Neuronal stem cell (in vitro differentiated cells): ENCODE measurements at regions not wholly inside any gene's neighbourhood (a gene's known extent, or its start where the extent isn't known, plus 50 kb on each side); places are given as distances from the start of the nearest gene placed in this dataset.
A peak's percentile ranks its signal among the peaks of the same experiment; 100 is the strongest.
"Not testable (repeated sequence)": the region's sequence is repeated elsewhere in the genome, so short reads cannot be mapped to it uniquely, and the experiment has no call there.

Source experiments
- DNase-seq: peaks from one replicate; pipeline ENCODE4 v3.0.0-alpha.2; 2013; ENCODE audit warnings: low spot score
- H2AFZ ChIP-seq: one replicate; pipeline ENCODE4 v1.6.1; 2013; ENCODE audit warnings: mild to moderate bottlenecking, low read length, inconsistent platforms
- H2AK5ac ChIP-seq: 2 replicates; pipeline ENCODE4 v1.6.1; 2013; ENCODE audit warnings: low read depth, mild to moderate bottlenecking, inconsistent platforms, low read length, moderate library complexity, mixed read lengths
- H2BK120ac ChIP-seq: 2 replicates; pipeline ENCODE4 v1.6.1; 2013; ENCODE audit warnings: low read depth, mild to moderate bottlenecking, inconsistent platforms, low read length, moderate library complexity, mixed read lengths
- H2BK12ac ChIP-seq: one replicate; pipeline ENCODE4 v1.6.1; 2013; ENCODE audit warnings: low read length, inconsistent platforms
- H2BK15ac ChIP-seq: 2 replicates; pipeline ENCODE4 v1.6.1; 2013; ENCODE audit warnings: mild to moderate bottlenecking, low read length, inconsistent platforms, mixed read lengths
- H2BK5ac ChIP-seq: one replicate; pipeline ENCODE4 v1.6.1; 2013; ENCODE audit warnings: inconsistent platforms, mild to moderate bottlenecking, low read length, moderate library complexity
- H3K14ac ChIP-seq: one replicate; pipeline ENCODE4 v1.6.1; 2013; ENCODE audit warnings: low read length, inconsistent platforms
- H3K18ac ChIP-seq: 2 replicates; pipeline ENCODE4 v1.6.1; 2013; ENCODE audit warnings: low read length, inconsistent platforms
- H3K23ac ChIP-seq: 2 replicates; pipeline ENCODE4 v1.6.1; 2013; ENCODE audit warnings: low read depth, mild to moderate bottlenecking, mixed read lengths, low read length, inconsistent platforms; ENCODE audit not compliant: poor library complexity
- H3K27ac ChIP-seq: replicated peaks from 3 replicates; pipeline ENCODE4 v1.5.1; 2013; ENCODE audit warnings: low read length, inconsistent platforms
- H3K27me3 ChIP-seq, 3 experiments: 2 replicates each; pipeline ENCODE4 v1.6.1; 2013; ENCODE audit warnings: low read length in 3 of 3, mild to moderate bottlenecking in 2 of 3, inconsistent platforms in 1 of 3, low read depth in 1 of 3, mixed read lengths in 1 of 3, moderate library complexity in 1 of 3; ENCODE audit not compliant: control insufficient read depth in 3 of 3, insufficient read depth in 3 of 3
- H3K36me3 ChIP-seq, 2 donors: replicated peaks in 1 of 2; 2 replicates each; pipeline ENCODE4 v1.6.1; 2013; ENCODE audit warnings: low read length in 2 of 2; ENCODE audit not compliant: control insufficient read depth in 2 of 2, insufficient read depth in 2 of 2
- H3K4ac ChIP-seq: 2 replicates; pipeline ENCODE4 v1.6.1; 2013; ENCODE audit warnings: inconsistent platforms, mild to moderate bottlenecking, low read length, moderate library complexity
- H3K4me1 ChIP-seq, 2 donors: 1 replicate in 1 of 2; 2 replicates in 1 of 2; pipeline ENCODE4 v1.6.1; 2013; ENCODE audit warnings: low read length in 2 of 2, low read depth in 1 of 2; ENCODE audit not compliant: control insufficient read depth in 2 of 2, insufficient read depth in 1 of 2
- H3K4me2 ChIP-seq: one replicate; pipeline ENCODE4 v1.6.1; 2013; ENCODE audit warnings: mild to moderate bottlenecking, low read length, inconsistent platforms; ENCODE audit not compliant: insufficient read depth, poor library complexity, severe bottlenecking
- H3K4me3 ChIP-seq, 2 donors: 2 replicates each; pipeline ENCODE4 v1.5.1; 2013; ENCODE audit warnings: low read length in 2 of 2, mild to moderate bottlenecking in 2 of 2, inconsistent platforms in 1 of 2, moderate library complexity in 1 of 2
- H3K79me1 ChIP-seq: one replicate; pipeline ENCODE4 v1.6.1; 2013; ENCODE audit warnings: low read depth, mild to moderate bottlenecking, inconsistent platforms, low read length, moderate library complexity
- H3K9ac ChIP-seq: one replicate; pipeline ENCODE4 v1.6.1; 2013; ENCODE audit warnings: mild to moderate bottlenecking, low read depth, low read length, inconsistent platforms; ENCODE audit not compliant: poor library complexity
- H3K9me3 ChIP-seq, 2 donors: replicated peaks in 1 of 2; 2 replicates each; pipeline versions ENCODE3 to v1.6.1; 2013; ENCODE audit warnings: low read length in 2 of 2, mild to moderate bottlenecking in 2 of 2, inconsistent platforms in 1 of 2, low read depth in 1 of 2, mixed read lengths in 1 of 2, moderate library complexity in 1 of 2; ENCODE audit not compliant: control insufficient read depth in 2 of 2, insufficient read depth in 1 of 2
- H4K8ac ChIP-seq: one replicate; pipeline ENCODE4 v1.6.1; 2013; ENCODE audit warnings: low read depth, mild to moderate bottlenecking, inconsistent platforms, low read length, moderate library complexity
- H4K91ac ChIP-seq: one replicate; pipeline ENCODE4 v1.6.1; 2013; ENCODE audit warnings: low read length, low read depth, mild to moderate bottlenecking, inconsistent platforms; ENCODE audit not compliant: poor library complexity
- WGBS, 2 donors: extraction: QIAGEN DNeasy Blood & Tissue Kit; methylation state at CpG; one replicate each; pipeline ENCODE4 v1.1.7; 2013; ENCODE audit warnings: missing lambda C conversion rate in 2 of 2, mixed read lengths in 1 of 2; ENCODE audit not compliant: insufficient read length in 2 of 2, insufficient replicate concordance in 1 of 2; ENCODE audit errors: extremely low coverage in 2 of 2; 5-methylcytosine and 5-hydroxymethylcytosine counted together

DNA sequence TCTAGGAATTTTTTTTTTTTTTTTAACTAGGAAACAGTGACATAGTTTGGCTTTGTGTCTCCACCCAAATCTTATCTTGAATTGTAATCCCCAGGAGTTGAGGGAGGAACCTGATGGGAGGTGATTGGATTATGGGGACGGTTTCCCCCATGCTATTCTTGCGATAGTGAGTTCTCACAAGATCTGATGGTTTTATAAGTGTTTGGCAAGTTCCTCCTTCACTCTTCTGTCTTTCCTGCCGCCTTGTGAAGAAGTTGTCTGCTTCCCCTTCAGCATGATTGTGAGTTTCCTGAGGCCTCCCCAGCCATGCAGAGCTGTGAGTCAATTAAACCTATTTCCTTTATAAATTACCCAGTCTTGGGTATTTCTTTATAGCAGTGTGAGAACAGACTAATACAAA lies 152.2 kb upstream of the CACNA2D1 start:
- H3K14ac ChIP-seq = not testable (repeated sequence)

DNA sequence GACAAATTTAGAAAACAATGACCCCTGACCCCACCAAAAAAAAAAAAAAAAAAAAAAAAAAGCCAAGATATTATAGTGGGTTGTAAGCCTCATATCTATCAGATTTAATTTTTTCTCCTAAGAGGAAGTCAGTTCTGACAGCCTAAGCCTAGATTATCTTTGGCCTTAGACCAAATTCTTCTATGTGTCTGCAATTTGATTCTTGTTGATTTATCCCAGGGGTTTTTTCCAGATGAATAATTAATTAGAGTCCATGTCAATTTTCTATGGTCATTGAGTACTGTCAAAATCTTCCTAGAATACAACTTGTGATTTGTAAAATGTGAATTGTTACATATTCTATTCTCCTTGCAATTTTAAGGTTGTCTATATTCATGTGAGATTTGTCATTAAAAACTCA lies 151.6 kb upstream of the CACNA2D1 start:
- H2BK120ac ChIP-seq = no peak overlapping the region
- no peak overlapping the region for H3K4me2 ChIP-seq
- H2BK5ac ChIP-seq = no peak overlapping the region
- DNase-seq = no peak
- no peak overlapping the region for H2AK5ac ChIP-seq
- no peak overlapping the region for H3K4ac ChIP-seq
- H3K9ac ChIP-seq = no peak overlapping the region
- H2BK12ac ChIP-seq = no peak overlapping the region
- H3K9me3 ChIP-seq = no peaks in the 10 kb centered on the region
- H4K8ac ChIP-seq = no peak overlapping the region
- no peak overlapping the region for H3K14ac ChIP-seq
- H3K79me1 ChIP-seq = no peaks in the 10 kb centered on the region
- peak overlapping the region; percentile 77 for H3K27ac ChIP-seq
- H3K18ac ChIP-seq = no peak overlapping the region
- H3K4me3 ChIP-seq = no peak overlapping the region
- no peak overlapping the region for H4K91ac ChIP-seq
- no peak overlapping the region for H2BK15ac ChIP-seq
- H3K27me3 ChIP-seq = no peaks in the 10 kb centered on the region
- no peak overlapping the region for H3K23ac ChIP-seq
- no peaks in the 10 kb centered on the region for H3K36me3 ChIP-seq
- peaks cover 0 to 6% of the 10 kb centered on the region in 2 donors for H3K4me1 ChIP-seq
- H2AFZ ChIP-seq = no peak overlapping the region

More for the DNA sequence above, 152.2 kb upstream of the CACNA2D1 start:
- not testable (repeated sequence) for H2BK5ac ChIP-seq, H3K27me3 ChIP-seq, H2AFZ ChIP-seq, H3K23ac ChIP-seq, DNase-seq, H3K4me3 ChIP-seq, H3K79me1 ChIP-seq, H3K4me1 ChIP-seq, H3K4ac ChIP-seq, H3K36me3 ChIP-seq, H2BK15ac ChIP-seq, H3K18ac ChIP-seq, H4K91ac ChIP-seq, H3K4me2 ChIP-seq, H2BK120ac ChIP-seq, H2BK12ac ChIP-seq, H4K8ac ChIP-seq, H3K9me3 ChIP-seq, H3K9ac ChIP-seq, H2AK5ac ChIP-seq
- H3K27ac ChIP-seq = peak overlapping the region; percentile 87
- no CpG with 5 or more reads among the region's 3 CpGs for WGBS, 2 donors

DNA sequence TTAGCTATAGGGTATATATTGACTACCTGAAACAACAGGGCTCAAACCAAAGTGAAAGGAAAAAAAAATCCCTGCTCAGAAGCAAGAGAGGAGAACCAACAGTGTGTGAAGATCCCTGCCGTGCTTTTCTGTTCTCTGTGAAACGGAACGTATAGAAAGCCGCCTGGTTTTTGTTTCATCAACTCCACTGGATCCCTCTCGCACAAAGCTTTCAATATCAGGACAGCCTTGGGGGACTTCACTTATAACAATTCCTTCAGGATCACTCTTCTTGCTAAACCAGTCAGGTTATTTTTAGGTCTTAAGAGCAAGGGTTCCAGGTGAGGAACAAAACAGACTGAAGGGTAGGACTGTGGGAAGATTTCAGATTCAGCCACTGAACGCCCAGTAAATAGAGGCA lies 151.1 kb upstream of the CACNA2D1 start:
- no peak overlapping the region for H2BK12ac ChIP-seq
- no peak overlapping the region for H2AFZ ChIP-seq
- no peak overlapping the region for H3K18ac ChIP-seq
- H4K8ac ChIP-seq = no peak overlapping the region
- H3K4me3 ChIP-seq = no peak overlapping the region
- H2BK15ac ChIP-seq = no peak overlapping the region
- peak overlapping the region; percentile 78 for H3K27ac ChIP-seq
- no peaks in the 10 kb centered on the region for H3K36me3 ChIP-seq
- no peak overlapping the region for H3K4ac ChIP-seq
- H3K79me1 ChIP-seq = no peaks in the 10 kb centered on the region
- no CpG with 5 or more reads among the region's 6 CpGs for WGBS, 2 donors
- no peak overlapping the region for H3K14ac ChIP-seq
- H3K27me3 ChIP-seq = no peaks in the 10 kb centered on the region
- no peaks in the 10 kb centered on the region for H3K9me3 ChIP-seq
- peak; percentile 84 for DNase-seq
- H3K23ac ChIP-seq = no peak overlapping the region
- H2BK5ac ChIP-seq = no peak overlapping the region
- peaks cover 0 to 6% of the 10 kb centered on the region in 2 donors for H3K4me1 ChIP-seq
- no peak overlapping the region for H3K4me2 ChIP-seq
- no peak overlapping the region for H4K91ac ChIP-seq
- no peak overlapping the region for H2BK120ac ChIP-seq
- H3K9ac ChIP-seq = no peak overlapping the region
- no peak overlapping the region for H2AK5ac ChIP-seq

DNA sequence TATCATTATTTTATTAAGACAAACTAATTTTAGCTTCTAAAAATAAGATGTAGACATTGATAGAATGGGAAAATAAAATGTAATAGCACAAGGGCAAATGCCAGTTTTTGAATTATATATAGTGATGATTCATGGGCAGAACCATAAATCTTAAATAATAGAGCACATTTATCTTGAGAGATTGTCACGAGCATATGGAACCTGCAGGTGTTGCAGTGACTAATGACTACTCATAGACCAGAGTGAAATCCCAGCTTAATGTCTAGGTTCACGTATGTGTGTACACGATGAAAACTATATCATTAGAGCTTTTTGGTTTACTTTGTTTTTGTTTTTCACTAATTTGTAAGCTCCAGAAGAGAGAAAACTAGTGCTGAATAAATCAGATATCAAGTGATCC lies 150.2 kb upstream of the CACNA2D1 start:
- Histone ChIP-seq H3K4me3 (no peak overlapping the region), H3K9ac (no peak overlapping the region), H2BK15ac (no peak overlapping the region), H2BK5ac (no peak overlapping the region), H3K36me3 (no peaks in the 10 kb centered on the region), H2AK5ac (no peak overlapping the region), H3K4me1 (peaks cover 0 to 6% of the 10 kb centered on the region in 2 donors), H3K4ac (no peak overlapping the region), H2AFZ (no peak overlapping the region), H3K4me2 (no peak overlapping the region), H3K23ac (no peak overlapping the region), H3K79me1 (no peaks in the 10 kb centered on the region), H4K8ac (no peak overlapping the region), H3K14ac (no peak overlapping the region), H2BK120ac (no peak overlapping the region), H3K27ac (peak overlapping the region; percentile 78), H2BK12ac (no peak overlapping the region), H3K9me3 (no peaks in the 10 kb centered on the region), H3K18ac (no peak overlapping the region), H3K27me3 (no peaks in the 10 kb centered on the region), H4K91ac (no peak overlapping the region)
- DNase-seq = no peak
- no CpG with 5 or more reads among the region's 3 CpGs for WGBS, 2 donors
